RPMI8226 (cell line): ENCODE measurements at regions not wholly inside any gene's neighbourhood (a gene's known extent, or its start where the extent isn't known, plus 50 kb on each side); places are given as distances from the start of the nearest gene placed in this dataset.
"Not testable (repeated sequence)": the region's sequence is repeated elsewhere in the genome, so short reads cannot be mapped to it uniquely, and the experiment has no call there.

ENCODE experiments used
- DNase-seq: peaks from one replicate; pipeline ENCODE4 v3.0.0-alpha.2; 2015

GRCh38 chr6:12525276-12525675, 191.3 kb upstream of the PHACTR1 start:
- DNase-seq, result no peak

DNA sequence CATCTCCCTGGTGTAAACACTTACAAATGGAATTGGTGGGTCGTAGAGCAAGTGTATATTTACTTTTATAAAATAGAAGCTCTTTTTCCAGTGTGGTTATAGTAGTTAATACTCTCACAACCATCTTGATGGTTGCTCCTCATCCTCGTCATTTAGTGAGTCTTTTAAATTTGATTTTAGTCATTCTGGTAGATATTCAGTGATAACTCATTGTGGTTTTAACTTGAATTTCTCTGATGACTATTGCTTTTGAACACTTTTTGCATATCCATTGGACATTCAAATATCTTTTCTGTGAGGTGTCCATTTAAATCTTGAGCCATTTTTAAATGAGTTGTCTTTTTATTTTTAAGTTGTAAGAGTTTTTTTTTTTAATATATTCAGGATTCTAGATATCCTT, 189.2 kb upstream of the PHACTR1 start:
- DNase-seq, result no peak

DNA sequence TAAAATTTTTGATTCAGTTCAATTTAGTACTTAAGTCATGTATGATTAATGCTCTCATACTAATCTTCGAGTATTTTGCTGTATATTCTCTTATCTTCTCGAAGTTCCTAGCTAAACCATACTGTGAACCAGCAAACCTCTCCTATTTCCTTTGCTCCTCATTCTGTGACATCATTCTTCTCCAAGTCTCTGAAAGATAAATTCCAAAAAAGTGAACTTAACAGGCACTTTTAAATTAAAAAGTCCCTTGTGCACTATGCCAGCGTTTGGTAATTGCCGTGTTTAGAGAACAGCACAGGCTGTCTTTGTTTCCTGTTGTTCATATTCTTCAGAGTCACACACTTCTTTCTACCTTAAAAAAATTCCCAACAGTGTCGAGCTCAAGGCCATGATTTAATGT, 188.4 kb upstream of the PHACTR1 start:
- no peak for DNase-seq

DNA sequence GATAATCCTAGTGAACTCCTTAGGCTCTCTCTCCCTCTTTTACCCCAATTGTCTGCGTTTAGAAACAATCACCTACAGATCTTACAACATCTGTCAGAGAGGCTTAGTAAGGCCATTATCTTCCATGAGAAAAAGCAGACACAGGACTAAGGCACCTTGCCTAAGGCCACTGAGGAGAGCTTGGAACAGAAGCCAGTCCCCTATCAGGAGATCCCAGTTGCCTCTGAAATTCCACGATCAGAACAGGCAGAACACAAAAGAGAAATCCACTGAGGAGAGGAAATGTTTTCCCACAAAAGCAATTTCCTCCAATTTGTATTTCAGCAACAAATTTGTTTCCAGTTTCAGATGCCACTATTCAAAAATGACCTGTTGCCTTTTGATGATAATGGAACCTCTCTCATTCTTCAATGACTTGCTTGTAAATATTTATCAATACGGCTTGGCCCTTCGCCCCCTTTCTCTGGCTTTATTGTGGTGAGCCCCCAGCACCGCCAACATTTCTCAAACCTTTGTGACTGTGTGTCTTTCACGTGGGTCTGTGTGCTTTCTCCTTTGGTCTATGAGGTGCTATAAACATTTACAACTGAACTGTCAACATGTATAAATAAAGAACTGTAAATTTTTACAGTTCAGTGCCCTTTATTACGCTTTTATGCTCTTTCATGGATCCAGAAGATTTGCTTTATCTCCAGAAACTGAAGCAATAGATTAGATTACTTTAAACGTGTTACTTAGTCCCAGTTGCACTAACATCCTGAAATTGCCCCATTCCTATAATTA, 187.8 kb upstream of the PHACTR1 start:
- no peak for DNase-seq

DNA sequence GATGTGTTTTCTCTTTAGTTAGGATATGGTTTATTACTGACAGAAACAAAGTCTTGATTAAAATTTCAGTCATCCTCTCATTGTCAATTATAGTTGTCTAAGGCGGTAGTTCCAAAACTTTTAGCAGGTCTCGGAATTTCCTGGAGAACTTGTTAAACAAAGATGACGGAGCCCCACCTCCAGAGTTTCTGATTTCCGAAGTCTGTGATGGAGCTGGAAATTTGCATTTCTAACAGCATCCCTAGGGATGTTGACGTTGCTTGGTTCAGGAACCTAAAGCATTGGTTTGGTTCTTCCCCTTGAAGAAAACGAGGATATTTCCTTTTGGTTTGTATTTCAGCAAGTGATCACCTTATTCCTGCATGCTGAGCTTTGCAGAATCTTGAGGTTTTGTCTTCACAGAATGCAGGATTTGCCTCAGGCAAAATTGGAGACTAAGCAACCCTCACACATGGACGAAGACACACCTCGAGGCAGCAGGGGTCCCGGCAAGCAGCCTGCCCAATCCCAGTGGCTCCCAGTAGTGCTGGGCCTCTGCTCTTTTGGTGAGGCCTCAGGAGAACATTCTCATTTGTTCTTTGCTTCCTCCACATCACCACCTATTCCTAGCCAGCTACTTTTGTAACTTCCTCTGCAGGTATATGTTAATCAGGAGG, 187.1 kb upstream of the PHACTR1 start:
- DNase-seq, result no peak

GRCh38 chr6:12530345-12530744, 186.2 kb upstream of the PHACTR1 start:
- DNase-seq, result no peak

- no peak for DNase-seq
Observed at GRCh38 chr6:12533586-12533985, 183.0 kb upstream of the PHACTR1 start.

- no peak for DNase-seq
Observed at GRCh38 chr6:12534069-12534853, 182.3 kb upstream of the PHACTR1 start.

DNA sequence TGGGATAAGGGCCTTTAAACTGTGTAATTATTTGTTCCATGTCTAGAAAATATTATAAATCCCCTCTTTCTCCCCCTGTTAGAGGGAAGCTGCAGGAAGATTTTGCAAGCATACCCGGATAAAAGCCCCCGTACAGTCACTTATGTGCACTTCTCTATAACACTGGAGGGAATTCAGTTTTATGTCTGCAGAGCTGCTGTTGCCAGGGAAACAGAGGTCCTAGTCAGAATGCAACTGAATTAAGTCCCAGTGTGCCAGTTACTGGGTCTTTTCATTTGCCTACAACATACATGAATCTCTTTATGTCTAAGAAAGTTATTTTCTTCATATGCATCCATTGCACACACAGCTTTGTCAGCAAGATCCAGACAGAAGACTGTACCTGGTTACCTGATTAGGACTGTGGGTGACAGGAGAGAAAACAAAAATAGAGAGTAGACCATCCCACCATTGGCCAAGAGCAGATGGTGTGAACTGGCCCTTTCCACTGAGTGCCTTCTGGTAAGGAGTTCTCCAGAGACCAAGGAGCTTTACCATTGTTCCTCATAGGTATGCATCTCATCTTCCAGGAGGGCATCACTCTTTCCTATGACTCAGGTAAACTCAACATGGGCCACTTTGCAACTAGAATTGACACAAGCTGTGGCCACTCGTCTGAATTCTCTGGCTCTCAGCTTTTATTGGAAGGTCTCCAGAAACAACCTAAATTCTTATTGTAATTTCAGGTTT, 180.8 kb upstream of the PHACTR1 start:
- no peak for DNase-seq

- no peak for DNase-seq
Observed at GRCh38 chr6:12536416-12536815, 180.2 kb upstream of the PHACTR1 start.

- no peak for DNase-seq
Observed at GRCh38 chr6:12537389-12537788, 179.2 kb upstream of the PHACTR1 start.

GRCh38 chr6:12538881-12539357, 177.6 kb upstream of the PHACTR1 start:
- DNase-seq, result no peak

GRCh38 chr6:12542319-12543115, 174.1 kb upstream of the PHACTR1 start:
- not testable (repeated sequence) for DNase-seq

DNA sequence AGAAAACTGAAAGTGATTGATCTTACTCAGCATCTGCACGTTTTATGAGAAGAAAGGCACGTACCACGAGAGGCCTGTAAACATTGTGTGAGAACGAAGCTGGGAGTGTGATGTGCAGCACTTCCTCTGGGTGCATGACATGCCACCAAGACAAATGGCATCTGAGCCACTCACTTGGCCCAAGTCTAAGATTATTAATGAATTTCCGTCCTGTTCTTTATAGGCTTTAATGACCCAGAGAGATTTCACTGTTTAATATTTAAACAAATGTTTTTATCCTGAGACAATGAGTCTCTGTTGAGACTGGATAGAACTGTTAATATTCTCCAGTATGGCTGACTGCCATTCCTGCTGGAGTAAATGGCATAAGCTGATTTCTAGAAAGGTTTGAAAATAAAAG, 172.6 kb upstream of the PHACTR1 start:
- DNase-seq, result no peak

DNA sequence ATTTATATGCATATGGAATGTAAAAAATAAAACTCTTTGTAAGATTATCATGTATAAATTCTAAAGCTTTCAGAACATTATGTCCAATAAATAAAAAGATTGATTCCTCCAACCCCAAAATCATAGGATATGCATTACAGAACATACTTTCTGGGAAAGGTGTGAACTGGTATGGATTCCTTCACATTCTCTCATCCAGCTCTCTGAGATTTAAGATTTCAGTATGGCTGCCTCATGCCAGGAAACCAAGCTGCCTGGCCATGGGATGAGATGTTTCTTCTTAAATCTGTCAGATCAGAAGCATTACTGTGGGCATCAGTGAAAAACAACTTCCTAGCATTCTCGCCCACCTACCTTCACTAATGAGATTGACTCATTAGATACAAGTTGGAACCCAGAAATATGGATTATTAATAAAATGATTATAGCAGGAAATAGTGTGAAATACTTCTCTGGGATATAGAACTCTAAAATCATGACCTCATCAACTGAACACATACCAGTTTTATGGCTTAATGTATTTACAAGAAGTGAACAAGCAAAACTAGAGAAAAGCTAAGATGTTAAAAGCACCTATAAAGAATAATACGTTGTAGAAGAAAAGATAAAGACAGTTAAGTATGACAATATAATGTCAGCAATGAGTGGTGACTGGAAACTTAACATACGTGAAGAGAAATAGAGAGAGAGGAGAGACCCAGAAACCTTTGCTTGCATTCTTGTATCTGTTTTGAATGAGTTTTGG, 171.6 kb upstream of the PHACTR1 start:
- no peak for DNase-seq

- DNase-seq, result no peak
Observed at GRCh38 chr6:12545619-12546409, 170.8 kb upstream of the PHACTR1 start.

- DNase-seq, result no peak
Observed at GRCh38 chr6:12546410-12547002, 170.1 kb upstream of the PHACTR1 start.

DNA sequence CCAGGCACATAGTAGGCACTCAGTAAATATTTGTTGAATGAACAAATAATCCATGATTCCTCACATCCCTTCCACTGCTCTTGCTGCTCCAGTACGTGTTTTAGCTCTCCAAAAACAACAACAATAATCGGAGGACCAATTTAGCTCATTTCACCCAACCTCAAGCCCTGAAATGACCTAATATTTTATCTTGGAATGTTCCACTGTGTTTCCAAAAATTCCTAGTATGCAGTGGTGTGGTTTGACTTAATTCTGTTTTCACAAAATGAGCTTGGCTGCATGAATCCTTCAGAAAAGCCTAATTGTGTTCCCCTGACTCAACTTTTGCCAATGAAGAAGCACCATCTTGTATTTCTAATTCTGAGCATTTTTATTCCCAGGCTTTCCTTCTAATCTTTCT, 168.0 kb upstream of the PHACTR1 start:
- no peak for DNase-seq

DNA sequence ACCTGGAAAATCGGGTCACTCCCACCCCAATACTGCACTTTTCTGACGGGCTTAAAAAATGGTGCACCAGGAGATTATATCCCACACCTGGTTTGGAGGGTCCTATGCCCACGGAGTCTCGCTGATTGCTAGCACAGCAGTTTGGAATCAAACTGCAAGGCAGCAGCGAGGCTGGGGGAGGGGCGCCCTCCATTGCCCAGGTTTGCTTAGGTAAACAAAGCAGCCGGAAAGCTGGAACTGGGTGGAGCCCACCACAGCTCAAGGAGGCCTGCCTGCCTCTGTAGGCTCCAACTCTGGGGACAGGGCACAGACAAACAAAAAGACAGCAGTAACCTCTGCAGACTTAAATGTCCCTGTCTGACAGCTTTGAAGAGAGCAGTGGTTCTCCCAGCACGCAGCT, 167.1 kb upstream of the PHACTR1 start:
- DNase-seq, result not testable (repeated sequence)

DNA sequence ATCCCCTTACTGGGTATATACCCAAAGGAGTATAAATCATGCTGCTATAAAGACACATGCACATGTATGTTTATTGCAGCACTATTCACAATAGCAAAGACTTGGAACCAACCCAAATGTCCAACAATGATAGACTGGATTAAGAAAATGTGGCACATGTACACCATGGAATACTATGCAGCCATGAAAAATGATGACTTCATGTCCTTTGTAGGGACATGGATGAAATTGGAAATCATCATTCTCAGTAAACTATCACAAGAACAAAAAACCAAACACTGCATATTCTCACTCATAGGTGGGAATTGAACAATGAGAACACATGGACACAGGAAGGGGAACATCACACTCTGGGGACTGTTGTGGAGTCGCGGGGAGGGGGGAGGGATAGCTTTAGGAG, 161.7 kb upstream of the PHACTR1 start:
- DNase-seq, result not testable (repeated sequence)
